Activated naive CD4-positive, alpha-beta T cell treated with anti-CD3 and anti-CD28 coated beads, Interleukin-2, amount 10 ng/mL, durations not matched to agents 7 days and 5 days (primary cell): ENCODE measurements at regions not wholly inside any gene's neighbourhood (a gene's known extent, or its start where the extent isn't known, plus 50 kb on each side); places are given as distances from the start of the nearest gene placed in this dataset.
"Not testable (repeated sequence)": the region's sequence is repeated elsewhere in the genome, so short reads cannot be mapped to it uniquely, and the experiment has no call there.

Experiments
- CTCF ChIA-PET: fragments of 350-600 bp; sonication (Branson Sonifier 250); formaldehyde crosslinking; loops from one replicate; lab custom pipeline; 2021; ENCODE audit warnings: antibody characterized with exemption; lab: Charles Lee
- DNase-seq: peaks from one replicate; pipeline ENCODE4 v3.0.0-alpha.2; 2020
- H3K27ac Mint-ChIP-seq: one replicate; pipeline ENCODE4 v1.8.0; 2021; ENCODE audit warnings: mild to moderate bottlenecking, moderate library complexity, mixed read lengths
- H3K27me3 Mint-ChIP-seq: one replicate; pipeline ENCODE4 v1.8.0; 2021; ENCODE audit warnings: mild to moderate bottlenecking, mixed read lengths
- H3K36me3 Mint-ChIP-seq: one replicate; pipeline ENCODE4 v1.8.0; 2021; ENCODE audit warnings: mixed read lengths
- H3K4me1 Mint-ChIP-seq: one replicate; pipeline ENCODE4 v1.8.0; 2021; ENCODE audit warnings: mixed read lengths
- H3K4me3 Mint-ChIP-seq: one replicate; pipeline ENCODE4 v1.8.0; 2021; ENCODE audit warnings: mild to moderate bottlenecking, moderate library complexity, mixed read lengths
- H3K9me3 Mint-ChIP-seq: one replicate; pipeline ENCODE4 v1.8.0; 2021; ENCODE audit warnings: mixed read lengths

- no peaks in the 10 kb centered on the region for H3K4me1 Mint-ChIP-seq
- no peaks in the 10 kb centered on the region for H3K27me3 Mint-ChIP-seq
- H3K4me3 Mint-ChIP-seq = no peak overlapping the region
- no peak for DNase-seq
- H3K36me3 Mint-ChIP-seq = no peaks in the 10 kb centered on the region
- no peaks in the 10 kb centered on the region for H3K9me3 Mint-ChIP-seq
- no peak overlapping the region for H3K27ac Mint-ChIP-seq
- CTCF ChIA-PET = interaction anchor here (0.7 kb wide), 1 partner anchor 19 kb away, joined by 3 read pairs; no protein-coding TSS in a partner anchor
Observed at GRCh38 chr1:88502886-88503285, 181.2 kb upstream of the PKN2 start.

DNA sequence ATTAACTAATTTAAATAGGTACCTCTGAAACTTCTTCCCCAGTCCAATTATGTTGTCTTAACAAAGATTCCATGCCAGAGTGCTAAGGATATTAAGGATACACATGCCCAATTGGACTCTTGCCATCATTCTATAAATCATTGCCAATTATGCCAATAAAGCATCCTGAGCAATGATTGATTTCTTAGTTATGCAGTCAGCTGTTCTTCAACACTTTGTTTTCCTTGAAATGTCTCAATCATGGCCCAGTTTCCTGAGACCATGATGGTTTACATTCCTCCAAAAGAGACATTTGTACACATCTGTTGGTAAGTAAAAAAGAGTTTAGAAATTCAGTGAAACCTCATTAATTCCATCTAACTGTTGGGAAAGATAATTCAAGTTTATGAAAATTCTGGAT lies 180.4 kb upstream of the PKN2 start:
- Mint-ChIP-seq H3K27ac (no peak overlapping the region), H3K9me3 (no peaks in the 10 kb centered on the region), H3K4me3 (no peak overlapping the region), H3K36me3 (no peaks in the 10 kb centered on the region), H3K4me1 (no peaks in the 10 kb centered on the region), H3K27me3 (no peaks in the 10 kb centered on the region)
- no peak for DNase-seq
- CTCF ChIA-PET = no interaction called here

GRCh38 chr1:88504601-88505000 lies 179.5 kb upstream of the PKN2 start:
- H3K27ac Mint-ChIP-seq = no peak overlapping the region
- H3K4me1 Mint-ChIP-seq = no peaks in the 10 kb centered on the region
- H3K9me3 Mint-ChIP-seq = no peaks in the 10 kb centered on the region
- CTCF ChIA-PET = no interaction called here
- H3K36me3 Mint-ChIP-seq = no peaks in the 10 kb centered on the region
- H3K4me3 Mint-ChIP-seq = no peak overlapping the region
- H3K27me3 Mint-ChIP-seq = no peaks in the 10 kb centered on the region
- DNase-seq = no peak

DNA sequence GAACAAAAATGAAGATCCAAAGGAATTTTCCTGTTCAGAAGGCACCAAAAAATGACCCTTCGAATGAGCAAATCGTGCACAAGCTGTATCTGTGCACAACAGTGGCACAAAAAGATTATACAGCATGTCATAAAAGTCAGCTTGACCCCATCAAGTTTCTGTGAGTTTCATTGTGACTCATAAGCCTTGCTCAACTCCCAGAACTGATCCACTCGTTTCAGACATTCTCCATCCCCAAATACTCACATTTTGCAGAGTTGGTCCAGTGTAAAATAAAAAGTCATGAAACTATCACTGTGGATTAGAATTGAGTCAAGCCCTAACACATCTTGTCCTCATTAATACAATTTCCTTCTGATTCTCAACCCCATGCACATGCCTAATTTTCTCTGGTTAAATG lies 174.7 kb upstream of the PKN2 start:
- DNase-seq = no peak
- no peaks in the 10 kb centered on the region for H3K36me3 Mint-ChIP-seq
- H3K4me1 Mint-ChIP-seq = no peaks in the 10 kb centered on the region
- CTCF ChIA-PET = no interaction called here
- H3K27me3 Mint-ChIP-seq = no peaks in the 10 kb centered on the region
- no peak overlapping the region for H3K4me3 Mint-ChIP-seq
- no peak overlapping the region for H3K27ac Mint-ChIP-seq
- no peaks in the 10 kb centered on the region for H3K9me3 Mint-ChIP-seq

GRCh38 chr1:88514544-88515060 lies 169.5 kb upstream of the PKN2 start:
- CTCF ChIA-PET = no interaction called here
- H3K9me3 Mint-ChIP-seq = no peaks in the 10 kb centered on the region
- DNase-seq = no peak
- no peak overlapping the region for H3K4me3 Mint-ChIP-seq
- H3K36me3 Mint-ChIP-seq = no peaks in the 10 kb centered on the region
- no peaks in the 10 kb centered on the region for H3K4me1 Mint-ChIP-seq
- peaks cover 7% of the 10 kb centered on the region for H3K27me3 Mint-ChIP-seq
- no peak overlapping the region for H3K27ac Mint-ChIP-seq

DNA sequence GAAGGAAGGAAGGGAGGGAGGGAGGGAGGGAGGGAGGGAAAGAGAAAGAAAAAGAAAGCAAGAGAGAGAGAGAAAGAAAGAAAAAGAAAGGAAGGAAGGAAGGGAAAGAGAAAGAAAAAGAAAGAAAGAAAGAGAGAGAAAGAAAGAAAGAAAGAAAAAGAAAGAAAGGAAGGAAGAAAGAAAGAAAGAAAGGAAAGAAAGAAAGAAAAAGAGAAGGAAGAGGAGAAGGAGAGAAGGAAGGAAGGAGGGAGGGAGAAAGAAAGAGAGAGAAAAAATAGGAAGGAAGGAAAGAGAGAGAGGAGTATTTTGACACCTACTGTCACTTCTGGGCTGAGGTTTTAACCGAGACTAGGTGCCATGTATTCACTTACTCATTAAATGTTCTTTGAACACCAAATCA lies 166.6 kb upstream of the PKN2 start:
- H3K4me1 Mint-ChIP-seq, H3K27ac Mint-ChIP-seq, CTCF ChIA-PET, H3K9me3 Mint-ChIP-seq, DNase-seq, H3K4me3 Mint-ChIP-seq, H3K27me3 Mint-ChIP-seq, H3K36me3 Mint-ChIP-seq: not testable (repeated sequence)

DNA sequence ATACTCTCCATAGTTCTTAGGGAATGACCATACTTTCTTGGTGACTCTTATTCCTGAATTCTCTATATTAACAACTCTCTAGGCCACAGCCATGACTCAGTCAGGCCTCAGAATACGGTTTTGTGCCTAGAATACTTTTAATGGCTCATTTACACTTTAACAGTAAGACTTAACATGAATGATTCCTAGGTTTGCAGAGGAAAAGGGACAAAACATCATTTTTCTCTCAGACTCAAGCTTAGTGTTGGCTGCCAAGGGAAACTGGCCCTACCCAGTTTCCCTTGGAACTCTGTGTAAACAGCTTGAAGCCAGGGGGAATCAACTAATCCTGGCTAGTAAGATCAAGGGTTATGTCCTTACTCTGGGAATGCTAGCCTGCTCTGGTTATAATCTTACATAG lies 164.9 kb upstream of the PKN2 start:
- H3K4me1 Mint-ChIP-seq = no peaks in the 10 kb centered on the region
- CTCF ChIA-PET = no interaction called here
- H3K36me3 Mint-ChIP-seq = no peaks in the 10 kb centered on the region
- peaks cover 7% of the 10 kb centered on the region for H3K27me3 Mint-ChIP-seq
- DNase-seq = no peak
- H3K27ac Mint-ChIP-seq = no peak overlapping the region
- no peak overlapping the region for H3K4me3 Mint-ChIP-seq
- H3K9me3 Mint-ChIP-seq = no peaks in the 10 kb centered on the region

DNA sequence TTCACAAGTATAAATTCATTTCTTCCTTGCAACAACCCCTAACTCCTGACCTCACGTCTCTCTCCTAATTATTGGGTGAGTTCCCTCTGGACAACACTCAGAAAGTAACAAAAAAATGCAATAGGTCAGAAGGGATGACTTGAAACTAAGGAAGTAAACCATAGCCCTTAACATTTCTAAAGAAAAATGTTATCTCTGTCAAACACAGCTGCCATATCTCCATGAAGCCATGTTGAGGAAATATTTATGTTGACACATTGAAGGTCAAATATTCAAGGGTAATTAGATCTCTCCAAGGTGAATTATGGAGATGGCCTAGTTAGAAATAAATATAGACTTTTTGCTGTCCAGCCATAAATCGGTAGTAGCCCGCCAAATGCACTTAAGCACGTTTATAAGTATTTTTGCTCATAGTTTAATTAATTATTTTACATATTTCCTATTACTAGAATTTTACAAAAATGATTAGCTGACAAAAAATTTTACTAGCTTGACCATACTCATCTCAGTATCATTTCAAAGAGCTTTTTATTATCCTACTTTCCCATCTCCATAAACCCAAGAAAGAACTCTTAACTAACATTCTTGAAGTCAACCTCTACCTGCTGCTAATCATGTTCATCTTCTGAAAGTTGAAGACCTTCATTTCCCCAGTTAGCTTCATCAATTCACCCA lies 160.1 kb upstream of the PKN2 start:
- DNase-seq = no peak
- CTCF ChIA-PET = no interaction called here
- no peaks in the 10 kb centered on the region for H3K27me3 Mint-ChIP-seq
- H3K9me3 Mint-ChIP-seq = no peaks in the 10 kb centered on the region
- H3K27ac Mint-ChIP-seq = no peak overlapping the region
- no peak overlapping the region for H3K4me3 Mint-ChIP-seq
- H3K36me3 Mint-ChIP-seq = no peaks in the 10 kb centered on the region
- no peaks in the 10 kb centered on the region for H3K4me1 Mint-ChIP-seq

DNA sequence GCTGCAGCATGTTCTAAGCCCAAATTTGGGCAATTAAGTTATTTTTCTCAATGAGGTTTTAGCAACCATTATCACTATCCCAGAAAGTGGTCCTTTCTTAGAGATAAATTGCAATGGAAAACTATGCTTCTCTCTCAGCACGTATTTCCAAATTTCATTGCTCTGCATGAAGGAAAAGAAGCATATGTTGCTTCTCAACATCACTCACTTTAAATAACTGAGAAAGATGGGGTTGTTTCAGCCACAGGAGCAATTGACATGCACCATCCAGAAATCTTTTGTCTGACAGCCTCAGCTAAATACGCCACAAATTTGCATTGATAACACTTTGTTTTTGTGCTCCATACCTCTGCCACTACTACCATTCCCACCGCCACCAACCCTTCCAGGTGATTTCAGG lies 157.6 kb upstream of the PKN2 start:
- Mint-ChIP-seq H3K36me3 (no peaks in the 10 kb centered on the region), H3K4me1 (no peaks in the 10 kb centered on the region), H3K9me3 (no peaks in the 10 kb centered on the region), H3K27me3 (no peaks in the 10 kb centered on the region), H3K27ac (no peak overlapping the region), H3K4me3 (no peak overlapping the region)
- CTCF ChIA-PET = no interaction called here
- DNase-seq = no peak

GRCh38 chr1:88528792-88529191 lies 155.3 kb upstream of the PKN2 start:
- Mint-ChIP-seq H3K4me3 (no peak overlapping the region), H3K27me3 (peaks cover 12% of the 10 kb centered on the region), H3K4me1 (no peaks in the 10 kb centered on the region), H3K27ac (no peak overlapping the region), H3K9me3 (no peaks in the 10 kb centered on the region), H3K36me3 (no peaks in the 10 kb centered on the region)
- CTCF ChIA-PET = no interaction called here
- no peak for DNase-seq

- Mint-ChIP-seq H3K9me3 (no peaks in the 10 kb centered on the region), H3K36me3 (no peaks in the 10 kb centered on the region), H3K27ac (no peak overlapping the region), H3K4me3 (no peak overlapping the region), H3K27me3 (peaks cover 13% of the 10 kb centered on the region), H3K4me1 (no peaks in the 10 kb centered on the region)
- CTCF ChIA-PET = interaction anchor here (0.6 kb wide), 1 partner anchor 1677 kb away, joined by 4 read pairs; no protein-coding TSS in a partner anchor
- DNase-seq = no peak
Observed at GRCh38 chr1:88529581-88529980, 154.5 kb upstream of the PKN2 start.

DNA sequence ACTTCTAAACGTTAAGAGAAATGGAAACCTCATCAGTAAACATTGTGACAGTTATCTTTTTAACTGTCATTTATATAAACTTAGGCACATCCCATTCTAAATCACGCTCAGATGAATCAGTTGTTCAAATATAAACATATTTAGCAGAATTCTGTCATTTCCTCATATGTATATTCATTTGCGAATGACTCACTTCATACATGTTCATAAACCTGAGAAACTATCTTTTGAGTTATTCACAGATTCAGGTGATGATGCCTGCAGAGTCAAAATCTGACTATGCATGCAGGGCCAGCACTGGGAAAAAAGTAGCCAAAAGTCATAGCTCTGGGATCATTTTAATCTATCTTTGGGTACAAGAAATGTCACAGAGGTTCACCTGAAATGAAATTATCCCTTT lies 153.8 kb upstream of the PKN2 start:
- Mint-ChIP-seq H3K36me3 (no peaks in the 10 kb centered on the region), H3K27ac (no peak overlapping the region), H3K27me3 (peaks cover 13% of the 10 kb centered on the region), H3K4me1 (no peaks in the 10 kb centered on the region), H3K4me3 (no peak overlapping the region), H3K9me3 (no peaks in the 10 kb centered on the region)
- CTCF ChIA-PET = interaction anchor here (0.6 kb wide), 1 partner anchor 1678 kb away, joined by 4 read pairs; no protein-coding TSS in a partner anchor
- no peak for DNase-seq

DNA sequence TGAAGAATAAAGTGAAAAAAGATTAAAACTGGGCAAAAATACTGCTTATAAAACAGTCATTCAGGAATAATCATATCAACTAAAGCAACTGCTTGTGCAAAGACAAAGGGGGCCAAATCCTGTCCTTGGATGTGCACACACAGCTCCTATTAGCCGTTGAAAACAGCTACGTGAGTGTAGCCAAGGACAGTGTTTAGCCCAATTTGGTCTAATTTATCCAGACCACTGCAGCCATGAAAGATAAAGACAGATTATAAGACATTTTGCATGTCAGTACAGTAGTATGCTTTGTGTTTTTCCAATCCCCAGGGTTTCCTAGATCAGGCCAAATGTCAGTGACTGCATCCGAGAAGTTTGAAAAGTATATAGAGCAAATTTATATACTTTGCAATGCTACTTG lies 146.3 kb upstream of the PKN2 start:
- Mint-ChIP-seq H3K4me3 (no peak overlapping the region), H3K4me1 (no peaks in the 10 kb centered on the region), H3K27ac (no peak overlapping the region), H3K36me3 (no peaks in the 10 kb centered on the region), H3K9me3 (no peaks in the 10 kb centered on the region), H3K27me3 (peaks cover 3% of the 10 kb centered on the region)
- CTCF ChIA-PET = no interaction called here
- DNase-seq = no peak

DNA sequence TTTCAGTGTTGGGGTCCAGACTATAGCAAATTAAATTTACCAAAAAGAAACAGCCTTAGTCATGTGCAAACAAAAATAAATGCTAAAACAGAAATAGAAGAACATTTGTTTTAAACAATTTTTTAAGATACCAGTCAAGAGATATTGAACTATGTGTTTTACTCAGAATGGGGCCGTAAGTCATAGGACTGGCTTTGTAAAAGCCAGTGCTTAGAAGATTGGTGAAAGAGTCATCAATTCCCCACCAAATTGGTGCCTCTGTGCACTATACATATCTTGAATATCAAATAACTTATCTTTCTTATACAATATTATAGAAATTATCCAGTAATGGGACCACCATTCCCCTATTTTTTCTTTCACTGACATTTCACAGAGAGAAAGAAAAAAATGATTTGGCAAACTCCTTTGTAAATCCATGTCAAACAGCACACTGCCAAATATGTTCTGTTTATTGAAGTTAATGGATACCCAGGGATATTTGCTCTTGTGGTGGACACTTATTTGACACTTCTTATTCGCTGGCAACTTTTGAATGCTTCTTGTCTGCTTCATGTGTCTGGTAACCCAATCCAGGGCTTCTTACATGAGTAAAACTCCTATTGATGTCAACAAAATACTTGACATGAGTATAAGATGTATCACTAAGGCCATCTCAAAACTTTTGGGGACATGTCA lies 145.7 kb upstream of the PKN2 start:
- Mint-ChIP-seq H3K36me3 (no peaks in the 10 kb centered on the region), H3K4me1 (no peaks in the 10 kb centered on the region), H3K4me3 (no peak overlapping the region), H3K27ac (no peak overlapping the region), H3K9me3 (no peaks in the 10 kb centered on the region), H3K27me3 (peaks cover 3% of the 10 kb centered on the region)
- DNase-seq = no peak
- CTCF ChIA-PET = no interaction called here

- Mint-ChIP-seq H3K4me1 (no peaks in the 10 kb centered on the region), H3K27me3 (no peaks in the 10 kb centered on the region), H3K4me3 (no peak overlapping the region), H3K9me3 (no peaks in the 10 kb centered on the region), H3K27ac (no peak overlapping the region), H3K36me3 (no peaks in the 10 kb centered on the region)
- CTCF ChIA-PET = no interaction called here
- no peak for DNase-seq
Observed at GRCh38 chr1:88540255-88540654, 143.8 kb upstream of the PKN2 start.
